KMS-11 (cell line): ENCODE measurements at regions not wholly inside any gene's neighbourhood (a gene's known extent, or its start where the extent isn't known, plus 50 kb on each side); places are given as distances from the start of the nearest gene placed in this dataset.

Experiments used
- H2AFZ ChIP-seq: fragments of 200-600 bp; sonication (generic); 2 replicates; pipeline ENCODE4 v1.6.1; 2016; ENCODE audit warnings: antibody characterized with exemption, mixed run types, low read depth
- H3K27ac ChIP-seq: fragments of 200-600 bp; sonication (generic); 2 replicates; pipeline ENCODE4 v1.6.1; 2016; ENCODE audit warnings: mild to moderate bottlenecking, mixed run types
- H3K27me3 ChIP-seq: fragments of 200-600 bp; sonication (generic); 2 replicates; pipeline ENCODE4 v1.6.1; 2017; ENCODE audit warnings: mild to moderate bottlenecking, low read depth, mixed run types, moderate library complexity; ENCODE audit not compliant: insufficient read depth
- H3K36me3 ChIP-seq: fragments of 200-600 bp; sonication (generic); 2 replicates; pipeline ENCODE4 v1.6.1; 2017; ENCODE audit warnings: mild to moderate bottlenecking, mixed run types; ENCODE audit not compliant: insufficient read depth
- H3K4me1 ChIP-seq: fragments of 200-600 bp; sonication (generic); 2 replicates; pipeline ENCODE4 v1.6.1; 2016; ENCODE audit warnings: mild to moderate bottlenecking, low read depth, mixed run types; ENCODE audit not compliant: poor library complexity, severe bottlenecking
- H3K4me2 ChIP-seq: fragments of 200-600 bp; sonication (generic); 2 replicates; pipeline ENCODE4 v1.7.0; 2016; ENCODE audit warnings: mild to moderate bottlenecking, mixed run types
- H3K4me3 ChIP-seq: fragments of 200-600 bp; sonication (generic); IDR thresholded peaks from 2 replicates; pipeline ENCODE4 v1.6.1; 2017; ENCODE audit warnings: low read depth, low read length, mixed read lengths; ENCODE audit not compliant: insufficient read depth
- H3K79me2 ChIP-seq: fragments of 200-600 bp; sonication (generic); 2 replicates; pipeline ENCODE4 v1.6.1; 2016; ENCODE audit warnings: low read depth, mixed run types; ENCODE audit not compliant: insufficient read depth
- H3K9ac ChIP-seq: fragments of 200-600 bp; sonication (generic); 2 replicates; pipeline ENCODE4 v1.6.1; 2016; ENCODE audit warnings: mild to moderate bottlenecking, mixed run types
- H4K20me1 ChIP-seq: fragments of 200-600 bp; sonication (generic); 2 replicates; pipeline ENCODE4 v1.6.1; 2016; ENCODE audit warnings: mild to moderate bottlenecking, mixed run types; ENCODE audit not compliant: insufficient read depth
- CTCF ChIP-seq: fragments of 200-600 bp; sonication (generic); conservative IDR thresholded peaks from 2 replicates; pipeline ENCODE4 v1.6.1; 2017; ENCODE audit warnings: low read depth, mild to moderate bottlenecking, antibody characterized with exemption, low read length, moderate library complexity, mixed read lengths

GRCh38 chr10:106502641-106503040 lies 661.9 kb downstream of the SORCS1 start:
- Histone ChIP-seq H3K4me3 (no peak overlapping the region), H3K4me2 (no peak overlapping the region), H3K27me3 (no peaks in the 10 kb centered on the region), H3K9ac (no peak overlapping the region), H3K27ac (no peak overlapping the region), H3K36me3 (no peaks in the 10 kb centered on the region), H4K20me1 (no peaks in the 10 kb centered on the region), H3K4me1 (no peaks in the 10 kb centered on the region), H2AFZ (no peak overlapping the region), H3K79me2 (no peaks in the 10 kb centered on the region)
- TF ChIP-seq CTCF: no peak

- no peak overlapping the region for H3K4me2 ChIP-seq
- TF ChIP-seq CTCF: no peak
- H4K20me1 ChIP-seq: no peaks in the 10 kb centered on the region
- H3K27ac ChIP-seq: no peak overlapping the region
- H3K36me3 ChIP-seq: no peaks in the 10 kb centered on the region
- H2AFZ ChIP-seq: no peak overlapping the region
- no peaks in the 10 kb centered on the region for H3K79me2 ChIP-seq
- no peaks in the 10 kb centered on the region for H3K27me3 ChIP-seq
- H3K4me3 ChIP-seq: no peak overlapping the region
- H3K9ac ChIP-seq: no peak overlapping the region
- no peaks in the 10 kb centered on the region for H3K4me1 ChIP-seq
Observed at GRCh38 chr10:106500925-106501525, 663.5 kb downstream of the SORCS1 start.

GRCh38 chr10:106500041-106500924 lies 664.2 kb downstream of the SORCS1 start:
- Histone ChIP-seq H3K79me2 (no peaks in the 10 kb centered on the region), H3K4me2 (no peak overlapping the region), H3K36me3 (no peaks in the 10 kb centered on the region), H3K27me3 (no peaks in the 10 kb centered on the region), H3K9ac (no peak overlapping the region), H2AFZ (no peak overlapping the region), H3K4me1 (no peaks in the 10 kb centered on the region), H3K4me3 (no peak overlapping the region), H4K20me1 (no peaks in the 10 kb centered on the region), H3K27ac (no peak overlapping the region)
- TF ChIP-seq CTCF: no peak

GRCh38 chr10:106499448-106499847 lies 665.1 kb downstream of the SORCS1 start:
- H3K4me3 ChIP-seq: no peak overlapping the region
- no peaks in the 10 kb centered on the region for H4K20me1 ChIP-seq
- no peaks in the 10 kb centered on the region for H3K36me3 ChIP-seq
- H3K79me2 ChIP-seq: no peaks in the 10 kb centered on the region
- no peak overlapping the region for H3K9ac ChIP-seq
- no peak overlapping the region for H3K27ac ChIP-seq
- H2AFZ ChIP-seq: no peak overlapping the region
- H3K4me1 ChIP-seq: no peaks in the 10 kb centered on the region
- H3K27me3 ChIP-seq: no peaks in the 10 kb centered on the region
- no peak overlapping the region for H3K4me2 ChIP-seq
- no peak for TF ChIP-seq CTCF
